ENCODE measurements at regions not wholly inside any gene's neighbourhood (a gene's known extent, or its start where the extent isn't known, plus 50 kb on each side); places are given as distances from the start of the nearest gene placed in this dataset.

GRCh38 chr11:28963187-28963586 lies 855.0 kb downstream of the METTL15 start:
- H3K27ac Mint-ChIP-seq = no peak overlapping the region
- ATAC-seq (ENCODE audit: poor library complexity) = no peak

GRCh38 chr11:28962502-28962901 lies 854.3 kb downstream of the METTL15 start:
- no peaks in the 10 kb centered on the region for H3K4me1 Mint-ChIP-seq (ENCODE audit: low read depth)
- DNase-seq = no peak
- peaks cover 0 to 8% of the 10 kb centered on the region in 2 experiments for H3K9me3 ChIP-seq (ENCODE audit: control insufficient read depth in 1 of 2, insufficient read depth in 1 of 2, low read length in 2 of 2)
- H3K27ac ChIP-seq (ENCODE audit: low read depth in 1 of 2, low read length in 2 of 2) = no peak overlapping the region
- no peaks in the 10 kb centered on the region for H3K36me3 Mint-ChIP-seq (ENCODE audit: low read depth)
- TF ChIP-seq CTCF (IDR thresholded peaks at IDR 0.05) = no peak
- no peak overlapping the region for H3K4me3 Mint-ChIP-seq
- no peaks in the 10 kb centered on the region for H3K4me1 ChIP-seq (ENCODE audit: insufficient read depth, low read length)
- intact Hi-C loops (cut with DNase I, micrococcal nuclease) = no loop called here
- peaks cover 6% of the 10 kb centered on the region for H3K9me3 Mint-ChIP-seq
- no peaks in the 10 kb centered on the region for H3K36me3 ChIP-seq (ENCODE audit: insufficient read depth, low read length)
- ChIA-PET CTCF (interaction anchor here (0.7 kb wide), 1 partner anchor 50 kb away, joined by 3 read pairs; no protein-coding TSS in a partner anchor), POLR2A (no interaction called here)
- no peak overlapping the region for H3K27ac Mint-ChIP-seq
- no peaks in the 10 kb centered on the region for H3K27me3 Mint-ChIP-seq
- H3K4me3 ChIP-seq (ENCODE audit: low read length) = no peak overlapping the region
- no peak for ATAC-seq (ENCODE audit: poor library complexity)
- H3K27me3 ChIP-seq (ENCODE audit: control insufficient read depth in 1 of 2, insufficient read depth in 2 of 2, low read length in 2 of 2) = no peaks in the 10 kb centered on the region

More at GRCh38 chr11:28963187-28963586, 855.0 kb downstream of the METTL15 start:
- Histone ChIP-seq H3K27ac (ENCODE audit: low read depth in 1 of 2, low read length in 2 of 2) (no peak overlapping the region), H3K4me1 (ENCODE audit: insufficient read depth, low read length) (no peaks in the 10 kb centered on the region), H3K4me3 (ENCODE audit: low read length) (no peak overlapping the region), H3K27me3 (ENCODE audit: control insufficient read depth in 1 of 2, insufficient read depth in 2 of 2, low read length in 2 of 2) (no peaks in the 10 kb centered on the region), H3K36me3 (ENCODE audit: insufficient read depth, low read length) (no peaks in the 10 kb centered on the region), H3K9me3 (ENCODE audit: control insufficient read depth in 1 of 2, insufficient read depth in 1 of 2, low read length in 2 of 2) (peaks cover 0 to 8% of the 10 kb centered on the region in 2 experiments)
- Mint-ChIP-seq H3K4me1 (ENCODE audit: low read depth) (no peaks in the 10 kb centered on the region), H3K36me3 (ENCODE audit: low read depth) (no peaks in the 10 kb centered on the region), H3K27me3 (no peaks in the 10 kb centered on the region), H3K4me3 (no peak overlapping the region), H3K9me3 (peaks cover 6% of the 10 kb centered on the region)
- TF ChIP-seq CTCF (IDR thresholded peaks at IDR 0.05) = no peak
- DNase-seq = no peak
- POLR2A ChIA-PET = no interaction called here
- intact Hi-C loops (cut with DNase I, micrococcal nuclease) = no loop called here
- CTCF ChIA-PET = no interaction called here

DNA sequence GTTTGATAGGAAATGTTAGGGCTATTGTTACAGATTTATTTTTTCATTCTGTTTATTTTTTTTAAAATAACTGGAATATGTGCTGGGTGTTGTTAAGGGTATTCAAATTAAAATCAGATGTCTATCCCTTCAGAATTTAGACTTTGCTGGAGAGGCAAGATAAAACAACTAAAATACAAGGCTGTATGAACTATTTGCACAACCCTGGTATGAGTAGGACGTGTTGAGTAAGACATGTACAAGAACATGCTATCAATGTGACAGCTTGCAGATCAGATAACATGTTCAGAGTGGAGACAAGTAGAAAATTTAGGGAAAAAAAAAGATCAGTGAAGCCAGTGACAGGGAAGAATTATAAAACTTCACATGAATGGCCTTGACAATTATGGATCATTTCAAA lies 853.5 kb downstream of the METTL15 start:
- Histone ChIP-seq H3K4me1 (ENCODE audit: insufficient read depth, low read length) (no peaks in the 10 kb centered on the region), H3K36me3 (ENCODE audit: insufficient read depth, low read length) (no peaks in the 10 kb centered on the region), H3K9me3 (ENCODE audit: control insufficient read depth in 1 of 2, insufficient read depth in 1 of 2, low read length in 2 of 2) (peaks cover 0 to 8% of the 10 kb centered on the region in 2 experiments), H3K4me3 (ENCODE audit: low read length) (no peak overlapping the region), H3K27ac (ENCODE audit: low read depth in 1 of 2, low read length in 2 of 2) (no peak overlapping the region), H3K27me3 (ENCODE audit: control insufficient read depth in 1 of 2, insufficient read depth in 2 of 2, low read length in 2 of 2) (no peaks in the 10 kb centered on the region)
- ATAC-seq (ENCODE audit: poor library complexity) = no peak
- ChIA-PET POLR2A (no interaction called here), CTCF (interaction anchor here (0.7 kb wide), 1 partner anchor 49 kb away, joined by 3 read pairs; no protein-coding TSS in a partner anchor)
- Mint-ChIP-seq H3K4me3 (no peak overlapping the region), H3K4me1 (ENCODE audit: low read depth) (no peaks in the 10 kb centered on the region), H3K9me3 (peaks cover 4% of the 10 kb centered on the region), H3K27ac (no peak overlapping the region), H3K27me3 (no peaks in the 10 kb centered on the region), H3K36me3 (ENCODE audit: low read depth) (no peaks in the 10 kb centered on the region)
- intact Hi-C loops (cut with DNase I, micrococcal nuclease) = no loop called here
- no peak for DNase-seq
- no peak for TF ChIP-seq CTCF (IDR thresholded peaks at IDR 0.05)

Measured in CD4-positive, alpha-beta T cell (primary cell).